ENCODE measurements at regions not wholly inside any gene's neighbourhood (a gene's known extent, or its start where the extent isn't known, plus 50 kb on each side); places are given as distances from the start of the nearest gene placed in this dataset.

DNA sequence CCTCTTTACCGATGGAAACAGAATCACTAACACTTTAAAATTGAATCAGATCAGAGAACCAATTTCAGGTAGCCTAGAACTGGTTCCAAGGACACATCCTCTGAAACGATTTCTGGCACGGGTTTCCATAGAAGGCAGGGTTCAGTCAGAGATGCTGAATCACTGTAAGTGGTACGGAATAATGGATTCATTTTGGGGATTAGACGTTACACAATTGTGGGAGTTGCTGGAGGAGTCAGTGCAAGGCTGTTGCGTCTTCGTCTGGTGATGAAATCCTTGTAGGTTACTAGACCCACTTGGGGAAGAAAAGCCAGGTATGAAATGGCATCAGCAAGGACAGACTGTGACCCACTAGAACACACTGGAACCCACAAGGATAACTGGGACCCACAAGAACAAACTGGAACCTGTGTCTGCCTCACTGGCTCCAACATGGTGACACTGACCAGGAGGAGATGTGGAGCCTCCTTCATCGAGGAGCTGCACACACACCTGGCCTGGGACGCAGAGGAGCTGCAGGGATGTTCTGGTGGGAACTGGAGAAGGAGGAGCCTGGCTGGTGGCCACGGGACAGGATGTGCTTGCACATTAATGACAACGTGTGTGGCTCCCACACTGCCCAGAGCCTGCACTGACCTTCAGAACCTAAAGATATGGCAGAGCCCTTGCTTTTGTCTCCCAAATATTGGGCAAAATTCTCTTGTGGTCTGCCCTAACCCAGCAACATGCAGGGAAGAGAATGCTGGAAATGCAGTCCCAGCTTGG, 105.1 kb downstream of the TRAPPC11 start:
- TF ChIP-seq ELK1 (IDR thresholded peaks at IDR 0.05; ENCODE audit: low read depth, low read length) (no peak), EHF (CRISPR knock-in tag; IDR thresholded peaks at IDR 0.05) (no peak), PHF8 (IDR thresholded peaks at IDR 0.05; ENCODE audit: borderline replicate concordance, low read depth) (no peak), MYC (IDR thresholded peaks at IDR 0.05; ENCODE audit: borderline replicate concordance, low read length) (no peak), HEYL (CRISPR knock-in tag; IDR thresholded peaks at IDR 0.05) (no peak), SMC3 (IDR thresholded peaks at IDR 0.05) (no peak), POLR2A (IDR thresholded peaks at IDR 0.05; ENCODE audit: low read length) (no peak), TFCP2L1 (CRISPR knock-in tag; IDR thresholded peaks at IDR 0.05) (no peak), TP53 (CRISPR knock-in tag; IDR thresholded peaks at IDR 0.05) (no peak), CHD2 (IDR thresholded peaks at IDR 0.05; ENCODE audit: low read length, partially characterized antibody) (no peak), CHD4 (IDR thresholded peaks at IDR 0.05; ENCODE audit: borderline replicate concordance) (no peak), EHMT2 (IDR thresholded peaks at IDR 0.05; ENCODE audit: low read depth) (no peak)
- ATAC-seq, result no peak; a peak in 1 of 6 replicates

DNA sequence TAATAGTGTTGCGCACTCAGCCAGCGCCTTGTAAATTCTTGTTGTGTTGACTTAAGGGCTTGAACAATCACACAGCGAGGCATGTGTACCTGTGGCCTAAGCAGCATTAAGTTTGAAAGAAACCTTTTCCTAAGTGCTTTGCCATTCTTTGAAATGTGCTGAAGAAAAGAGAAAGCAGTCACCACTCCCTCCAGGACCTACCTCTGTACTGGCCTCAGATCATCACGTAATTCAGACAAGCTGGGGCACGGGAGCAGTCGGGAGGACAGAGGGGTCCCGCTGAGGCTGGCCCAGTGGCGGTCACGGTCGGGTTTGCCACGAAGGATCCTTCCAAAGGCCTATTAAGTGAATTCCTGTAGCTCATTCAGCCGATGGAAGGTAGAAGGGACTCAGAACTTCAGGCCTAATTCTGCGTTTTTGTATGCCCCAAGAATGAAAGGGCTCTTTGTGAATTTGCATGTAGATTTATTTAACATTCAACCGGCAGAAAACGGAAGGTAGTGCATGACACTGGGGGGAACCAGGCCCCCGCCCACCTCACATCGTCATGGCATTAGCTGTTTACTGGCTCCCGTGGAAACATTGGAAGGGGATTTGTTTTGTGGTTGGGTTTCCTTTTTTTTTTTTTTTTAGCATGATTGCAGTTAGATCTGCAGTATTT, 106.3 kb downstream of the TRAPPC11 start:
- ATAC-seq (no peak), FAIRE-seq (no peak), DNase-seq (ENCODE audit: low read depth in 1 of 2, low spot score in 1 of 2) (no peak)
- Histone ChIP-seq H3K27ac (no peak overlapping the region), H3K9me3 (no peaks in the 10 kb centered on the region), H3K4me3 (no peak overlapping the region), H3K4me2 (no peak overlapping the region), H3K4me1 (0 out of 3 replicates have a peak, but pooled peaks cover under 1% of the 10 kb centered on the region)
- POLR2A ChIA-PET, result no interaction called here
- TF ChIP-seq NFE2L2 (conservative IDR thresholded peaks at IDR 0.05; ENCODE audit: low read length), result no peak
- TF ChIP-seq CHD4 (IDR thresholded peaks at IDR 0.05; ENCODE audit: borderline replicate concordance), result no peak
- no peak for TF ChIP-seq ESRRA (IDR thresholded peaks at IDR 0.05; ENCODE audit: borderline replicate concordance, low read length)
- TF ChIP-seq BCL3 (IDR thresholded peaks at IDR 0.05), result no peak
- 73% methylated on average over 15 of the region's 18 CpGs for WGBS (ENCODE audit: missing lambda C conversion rate)
- CTCF ChIA-PET, result no interaction called here

More for the DNA sequence above, 105.1 kb downstream of the TRAPPC11 start:
- ChIA-PET POLR2A (no interaction called here), CTCF (no interaction called here)
- 75% methylated on average over 10 of the region's 11 CpGs for WGBS (ENCODE audit: missing lambda C conversion rate)
- Histone ChIP-seq H3K27ac (no peak overlapping the region), H3K4me2 (no peak overlapping the region), H3K4me1 (peaks cover 6% of the 10 kb centered on the region; the same call in 1 of the 3 replicates), H3K4me3 (no peak overlapping the region), H3K9me3 (no peaks in the 10 kb centered on the region)
- DNase-seq (ENCODE audit: low read depth in 1 of 2, low spot score in 1 of 2), result no peak
- FAIRE-seq, result no peak

- Histone ChIP-seq H3K9me3 (no peaks in the 10 kb centered on the region), H3K27ac (no peak overlapping the region), H3K4me3 (no peak overlapping the region), H3K4me1 (no peaks in the 10 kb centered on the region), H3K4me2 (no peak overlapping the region)
- FAIRE-seq, result no peak
- WGBS (ENCODE audit: missing lambda C conversion rate), result 84% methylated on average over 12 of the region's 12 CpGs
- POLR2A ChIA-PET, result no interaction called here
- DNase-seq (ENCODE audit: low read depth in 1 of 2, low spot score in 1 of 2), result no peak
- CTCF ChIA-PET, result no interaction called here
- no peak for ATAC-seq
- TF ChIP-seq SMC3 (IDR thresholded peaks at IDR 0.05) (no peak), ESRRA (IDR thresholded peaks at IDR 0.05; ENCODE audit: borderline replicate concordance, low read length) (no peak), MYC (IDR thresholded peaks at IDR 0.05; ENCODE audit: borderline replicate concordance, low read length) (no peak), ZC3H11A (IDR thresholded peaks at IDR 0.05) (no peak), MAFK (IDR thresholded peaks at IDR 0.05; ENCODE audit: partially characterized antibody) (no peak), POLR2A (IDR thresholded peaks at IDR 0.05; ENCODE audit: low read length) (no peak), PBX3 (IDR thresholded peaks at IDR 0.05) (no peak), KDM5A (IDR thresholded peaks at IDR 0.05) (no peak), REST (IDR thresholded peaks at IDR 0.05) (no peak), CBX8 (IDR thresholded peaks at IDR 0.05) (no peak)
- TF ChIP-seq, protein P1, sequence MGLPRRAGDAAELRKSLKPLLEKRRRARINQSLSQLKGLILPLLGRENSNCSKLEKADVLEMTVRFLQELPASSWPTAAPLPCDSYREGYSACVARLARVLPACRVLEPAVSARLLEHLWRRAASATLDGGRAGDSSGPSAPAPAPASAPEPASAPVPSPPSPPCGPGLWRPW (IDR thresholded peaks at IDR 0.05), result no peak
Measured at GRCh38 chr4:183766140-183766539, 107.0 kb downstream of the TRAPPC11 start.
